ENCODE measurements at regions not wholly inside any gene's neighbourhood (a gene's known extent, or its start where the extent isn't known, plus 50 kb on each side); places are given as distances from the start of the nearest gene placed in this dataset.

DNA sequence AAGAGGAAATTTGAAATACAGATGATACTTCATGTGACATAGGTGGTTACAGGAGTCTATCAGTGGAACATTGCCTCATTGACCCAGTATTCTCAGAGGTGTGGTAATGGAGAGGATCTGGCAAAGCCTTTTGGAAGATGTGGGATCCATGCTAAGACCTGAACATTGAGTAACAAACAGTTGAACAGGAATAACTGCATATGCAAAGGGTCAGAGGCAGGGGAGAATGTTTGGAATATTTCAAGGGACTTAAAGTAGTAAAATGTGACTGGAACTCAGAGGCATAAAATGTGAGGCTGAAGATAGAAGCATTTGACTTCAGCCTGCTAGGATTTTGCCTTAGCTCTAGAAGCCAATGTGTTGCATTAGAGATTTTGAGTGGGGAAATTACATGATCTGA lies 300.2 kb upstream of the ETAA1 start:
- H2BK12ac ChIP-seq (ENCODE audit: insufficient read length, low read depth, low read length): no peak overlapping the region
- no peak overlapping the region for H4K91ac ChIP-seq (ENCODE audit: insufficient read length, low read depth, low read length)
- DNase-seq: no peak
- H2AK5ac ChIP-seq (ENCODE audit: insufficient read length, low read length): no peak overlapping the region
- H2BK5ac ChIP-seq (ENCODE audit: insufficient read length, low read length): no peak overlapping the region
- H3K27ac ChIP-seq (ENCODE audit: insufficient read length, low read depth, low read length): no peak overlapping the region
- H2BK20ac ChIP-seq (ENCODE audit: low read depth, low read length, poor library complexity, severe bottlenecking): no peak overlapping the region
- TF ChIP-seq, protein P1, sequence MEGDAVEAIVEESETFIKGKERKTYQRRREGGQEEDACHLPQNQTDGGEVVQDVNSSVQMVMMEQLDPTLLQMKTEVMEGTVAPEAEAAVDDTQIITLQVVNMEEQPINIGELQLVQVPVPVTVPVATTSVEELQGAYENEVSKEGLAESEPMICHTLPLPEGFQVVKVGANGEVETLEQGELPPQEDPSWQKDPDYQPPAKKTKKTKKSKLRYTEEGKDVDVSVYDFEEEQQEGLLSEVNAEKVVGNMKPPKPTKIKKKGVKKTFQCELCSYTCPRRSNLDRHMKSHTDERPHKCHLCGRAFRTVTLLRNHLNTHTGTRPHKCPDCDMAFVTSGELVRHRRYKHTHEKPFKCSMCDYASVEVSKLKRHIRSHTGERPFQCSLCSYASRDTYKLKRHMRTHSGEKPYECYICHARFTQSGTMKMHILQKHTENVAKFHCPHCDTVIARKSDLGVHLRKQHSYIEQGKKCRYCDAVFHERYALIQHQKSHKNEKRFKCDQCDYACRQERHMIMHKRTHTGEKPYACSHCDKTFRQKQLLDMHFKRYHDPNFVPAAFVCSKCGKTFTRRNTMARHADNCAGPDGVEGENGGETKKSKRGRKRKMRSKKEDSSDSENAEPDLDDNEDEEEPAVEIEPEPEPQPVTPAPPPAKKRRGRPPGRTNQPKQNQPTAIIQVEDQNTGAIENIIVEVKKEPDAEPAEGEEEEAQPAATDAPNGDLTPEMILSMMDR (conservative IDR thresholded peaks at IDR 0.05): no peak
- H3K4me1 Mint-ChIP-seq: no peaks in the 10 kb centered on the region
- H3K4ac ChIP-seq (ENCODE audit: low read depth, low read length): no peak overlapping the region
- H3K36me3 Mint-ChIP-seq (ENCODE audit: insufficient read depth in 1 of 3, low read depth in 3 of 3): no peaks in the 10 kb centered on the region
- no peak overlapping the region for H3K4me2 ChIP-seq (ENCODE audit: insufficient read depth, insufficient read length, low read length)
- no peak overlapping the region for H3K27ac Mint-ChIP-seq
- H3K27me3 Mint-ChIP-seq (ENCODE audit: low read depth): peaks cover 3% of the 10 kb centered on the region; the same call in 1 of the 2 replicates
- no peaks in the 10 kb centered on the region for H3K9me3 Mint-ChIP-seq
- H3K4me1 ChIP-seq (ENCODE audit: insufficient read depth, low read length): no peaks in the 10 kb centered on the region
- no peak overlapping the region for H3K56ac ChIP-seq (ENCODE audit: insufficient read length, low read depth, low read length)
- no peak overlapping the region for H3K14ac ChIP-seq (ENCODE audit: insufficient read depth, low read length)
- no peaks in the 10 kb centered on the region for H3K79me1 ChIP-seq (ENCODE audit: insufficient read depth, low read depth, low read length, poor library complexity, severe bottlenecking)
- H3K9ac ChIP-seq (ENCODE audit: extremely low read depth, insufficient read length, low read length): no peak overlapping the region
- no peaks in the 10 kb centered on the region for H3K9me3 ChIP-seq (ENCODE audit: control insufficient read depth, low read depth, low read length)
- H4K20me1 ChIP-seq (ENCODE audit: control insufficient read depth, insufficient read depth, insufficient read length): no peaks in the 10 kb centered on the region
- no peak overlapping the region for H2AFZ ChIP-seq (ENCODE audit: low read length)
- no peaks in the 10 kb centered on the region for H3K27me3 ChIP-seq (ENCODE audit: insufficient read depth, low read length)
- no peak overlapping the region for H3K4me3 Mint-ChIP-seq
- H3K23ac ChIP-seq (ENCODE audit: insufficient read length, low read depth, low read length): no peak overlapping the region
- H4K8ac ChIP-seq (replicated peaks; ENCODE audit: insufficient read length, low read depth, low read length): no peak overlapping the region
- no peak overlapping the region for H3T11ph ChIP-seq (ENCODE audit: low read length)
- H3K18ac ChIP-seq (ENCODE audit: insufficient read length, low read depth, low read length): no peak overlapping the region
- no peak overlapping the region for H2BK15ac ChIP-seq (ENCODE audit: low read depth, low read length)
- H3K79me2 ChIP-seq (ENCODE audit: insufficient read depth, low read length): no peaks in the 10 kb centered on the region
- no peaks in the 10 kb centered on the region for H3K23me2 ChIP-seq (ENCODE audit: insufficient read length, low read depth, low read length, poor library complexity, severe bottlenecking)
- no peak overlapping the region for H4K5ac ChIP-seq (ENCODE audit: insufficient read length, low read depth, low read length)
- no peak overlapping the region for H2BK120ac ChIP-seq (ENCODE audit: low read depth, low read length, poor library complexity, severe bottlenecking)

All from H9 (cell line).